Activated T-helper 1 cell treated with anti-CD3 and anti-CD28 coated beads, Interleukin-12 subunit alpha, Interleukin-12 subunit beta, Interleukin-2, Interleukin-4 antibody, amounts not matched to agents 30 ng/mL and 10 ng/mL and 1 ng/mL, durations not matched to agents 14 hours and 24 hours and 36 hours (primary cell): ENCODE measurements at regions not wholly inside any gene's neighbourhood (a gene's known extent, or its start where the extent isn't known, plus 50 kb on each side); places are given as distances from the start of the nearest gene placed in this dataset.

Source experiments
- DNase-seq: peaks from one replicate; pipeline ENCODE4 v3.0.0; 2021; ENCODE audit warnings: low spot score
- H3K27ac Mint-ChIP-seq: one replicate; pipeline ENCODE4 v1.8.0; 2021; ENCODE audit warnings: mild to moderate bottlenecking, mixed read lengths
- H3K27me3 Mint-ChIP-seq: one replicate; pipeline ENCODE4 v1.8.0; 2022; ENCODE audit warnings: mild to moderate bottlenecking, moderate library complexity, mixed read lengths; ENCODE audit not compliant: insufficient read depth
- H3K36me3 Mint-ChIP-seq: one replicate; pipeline ENCODE4 v1.8.0; 2021; ENCODE audit warnings: low read depth, mixed read lengths
- H3K4me1 Mint-ChIP-seq: one replicate; pipeline ENCODE4 v1.8.0; 2021; ENCODE audit warnings: low read depth, mixed read lengths
- H3K4me3 Mint-ChIP-seq: one replicate; pipeline ENCODE4 v1.8.0; 2021; ENCODE audit warnings: mild to moderate bottlenecking, moderate library complexity, mixed read lengths
- H3K9me3 Mint-ChIP-seq: one replicate; pipeline ENCODE4 v1.8.0; 2021; ENCODE audit warnings: mixed read lengths
- intact Hi-C: fragments of 100-400 bp; cut with micrococcal nuclease; formaldehyde crosslinking; loops from one replicate; pipeline ENCODE4 v1.15.1; 2024

DNA sequence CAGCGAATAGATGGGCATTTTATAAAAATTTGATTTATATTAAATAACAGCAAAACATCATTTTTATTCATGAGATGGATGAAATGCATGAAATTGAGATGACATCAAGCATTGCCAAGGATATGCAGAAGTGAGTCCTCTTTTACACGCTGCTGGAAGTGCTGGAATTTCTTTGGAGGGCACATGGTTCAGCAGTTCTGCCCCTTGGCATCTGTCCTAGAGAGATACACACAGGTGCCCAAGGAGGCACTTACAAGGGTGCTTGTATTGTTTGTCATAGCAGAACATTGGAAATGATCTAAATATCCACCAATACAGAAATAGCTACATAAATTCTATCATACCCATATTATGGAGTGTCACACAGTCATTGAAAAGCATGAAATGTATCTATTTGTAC, 441.1 kb upstream of the TMPO start:
- DNase-seq = no peak
- no peaks in the 10 kb centered on the region for H3K27me3 Mint-ChIP-seq
- H3K4me3 Mint-ChIP-seq = no peak overlapping the region
- no peaks in the 10 kb centered on the region for H3K4me1 Mint-ChIP-seq
- intact Hi-C loops = no loop called here
- no peaks in the 10 kb centered on the region for H3K36me3 Mint-ChIP-seq
- H3K9me3 Mint-ChIP-seq = no peaks in the 10 kb centered on the region
- no peak overlapping the region for H3K27ac Mint-ChIP-seq

DNA sequence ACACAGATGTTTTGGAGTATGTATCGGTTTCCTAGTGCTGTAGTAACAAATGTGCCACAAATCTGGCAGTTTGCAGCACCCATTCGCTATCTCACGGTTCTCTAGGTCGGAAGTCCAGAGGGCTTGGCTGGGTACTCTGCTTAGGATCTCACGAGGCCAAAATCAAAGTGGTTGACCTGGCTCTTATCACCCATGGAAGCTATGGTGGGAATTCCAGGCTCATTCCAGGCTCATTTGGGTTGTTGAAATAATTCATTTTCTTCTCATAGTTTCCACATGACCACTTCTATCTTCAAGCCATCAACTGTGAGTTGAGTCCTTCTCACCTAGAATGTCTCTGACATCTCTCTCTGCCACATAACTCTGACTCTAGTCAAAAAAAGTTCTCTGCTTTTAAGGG, 431.0 kb upstream of the TMPO start:
- DNase-seq = no peak
- intact Hi-C loops = no loop called here
- Mint-ChIP-seq H3K9me3 (no peaks in the 10 kb centered on the region), H3K36me3 (no peaks in the 10 kb centered on the region), H3K4me1 (no peaks in the 10 kb centered on the region), H3K27me3 (no peaks in the 10 kb centered on the region), H3K27ac (no peak overlapping the region), H3K4me3 (no peak overlapping the region)

DNA sequence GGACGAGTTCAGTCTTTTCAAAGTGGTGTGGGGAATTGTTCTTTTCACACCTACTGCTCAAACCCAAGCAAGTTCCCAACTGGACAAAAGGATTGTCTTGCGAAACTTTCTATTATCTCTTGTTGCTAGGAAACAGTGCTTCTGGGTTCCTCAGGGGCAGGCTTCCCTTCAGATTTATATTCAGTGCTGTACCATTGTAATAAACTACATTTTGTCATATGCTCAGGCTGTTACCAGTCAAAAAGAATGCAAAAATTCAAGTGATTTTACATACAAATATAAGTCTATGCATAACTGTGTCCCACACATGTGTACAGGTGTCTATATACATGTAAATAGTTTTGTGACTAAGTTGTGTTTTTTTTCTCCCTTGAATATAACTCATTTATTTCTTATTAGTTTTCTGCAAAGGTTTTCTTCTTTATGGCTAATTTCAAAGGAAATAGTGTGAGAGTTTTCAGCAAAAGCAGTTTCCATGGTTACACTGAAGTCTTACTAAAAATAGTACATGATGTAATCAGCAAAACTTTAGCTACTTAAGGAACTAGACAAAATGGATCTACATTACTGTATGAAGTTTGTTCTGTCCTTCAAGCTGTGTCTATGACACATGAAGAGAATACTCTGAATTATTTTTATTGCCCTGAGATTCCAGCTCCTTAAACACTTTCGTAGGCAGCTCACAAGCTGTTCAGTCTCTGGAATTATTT, 430.2 kb upstream of the TMPO start:
- no peak for DNase-seq
- H3K9me3 Mint-ChIP-seq = no peaks in the 10 kb centered on the region
- H3K4me3 Mint-ChIP-seq = no peak overlapping the region
- no peaks in the 10 kb centered on the region for H3K36me3 Mint-ChIP-seq
- no peaks in the 10 kb centered on the region for H3K4me1 Mint-ChIP-seq
- H3K27me3 Mint-ChIP-seq = no peaks in the 10 kb centered on the region
- no peak overlapping the region for H3K27ac Mint-ChIP-seq
- intact Hi-C loops = no loop called here

DNA sequence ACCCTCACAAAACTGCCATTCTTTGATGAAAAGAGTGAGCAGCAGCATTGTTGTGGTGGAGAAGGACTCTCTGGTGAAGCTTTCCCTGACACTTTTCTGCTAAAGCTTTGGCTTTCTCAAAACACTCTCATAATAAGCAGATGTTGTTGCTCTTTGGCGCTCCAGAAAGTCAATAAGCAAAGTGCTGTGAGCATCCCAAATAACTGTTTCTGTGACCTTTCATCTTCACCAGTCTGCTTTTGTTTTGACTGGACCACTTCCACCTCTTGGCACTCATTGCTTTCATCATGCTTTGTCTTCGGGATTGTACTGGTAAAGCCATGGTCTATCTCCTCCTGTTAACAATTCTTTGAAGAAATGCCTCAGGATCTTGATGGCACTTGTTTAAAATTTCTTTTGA, 424.7 kb upstream of the TMPO start:
- Mint-ChIP-seq H3K27ac (no peak overlapping the region), H3K36me3 (no peaks in the 10 kb centered on the region), H3K27me3 (peaks cover 2% of the 10 kb centered on the region), H3K4me3 (no peak overlapping the region), H3K4me1 (no peaks in the 10 kb centered on the region), H3K9me3 (no peaks in the 10 kb centered on the region)
- intact Hi-C loops = no loop called here
- no peak for DNase-seq

DNA sequence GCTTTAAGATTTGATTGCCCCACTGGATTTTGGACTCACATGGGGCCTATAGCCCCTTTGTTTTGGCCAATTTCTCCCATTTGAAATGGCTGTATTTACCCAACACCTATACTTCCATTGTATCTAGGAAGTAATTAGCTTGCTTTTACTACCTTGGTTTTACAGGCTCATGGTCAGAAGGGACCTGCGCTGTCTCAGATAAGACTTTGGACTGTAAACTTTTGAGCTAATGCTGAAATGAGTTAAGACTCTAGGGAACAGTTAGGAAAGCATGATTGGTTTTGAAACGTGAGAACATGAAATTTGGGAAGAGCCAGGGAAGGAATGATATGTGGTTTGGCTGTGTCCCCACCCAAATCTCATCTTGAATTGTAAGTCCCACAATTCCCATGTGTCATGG, 419.0 kb upstream of the TMPO start:
- DNase-seq = no peak

DNA sequence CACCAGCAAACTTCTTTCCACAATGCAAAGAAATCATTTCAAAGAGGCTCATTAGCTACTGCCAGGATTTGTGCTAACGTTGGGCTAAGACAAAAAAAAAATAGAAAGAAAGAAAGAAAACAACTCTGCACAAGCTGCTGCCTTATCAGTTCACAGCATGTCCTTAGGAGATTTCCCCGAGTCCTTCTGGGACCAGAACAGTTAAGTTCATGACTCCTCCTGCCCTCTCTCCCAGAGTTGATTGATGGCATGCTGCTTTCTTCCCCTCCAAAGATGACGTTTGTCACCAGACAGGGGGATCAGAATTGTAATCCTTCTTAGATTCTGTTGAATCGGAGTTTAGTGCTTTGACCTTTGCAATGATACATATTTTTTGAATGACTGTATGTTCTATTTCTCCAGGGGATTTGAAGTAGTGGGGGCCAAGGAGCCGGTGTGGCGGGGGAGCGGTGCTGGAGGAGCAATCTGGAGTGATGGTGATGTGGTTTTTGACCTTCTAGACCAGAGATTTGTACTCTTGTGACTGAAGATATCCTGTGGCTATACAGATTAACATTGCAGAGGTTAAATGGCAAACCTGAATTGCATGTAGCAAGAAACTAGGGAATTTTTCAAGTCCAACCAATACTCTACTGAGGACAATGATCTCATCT, 409.2 kb upstream of the TMPO start:
- Mint-ChIP-seq H3K27ac (no peak overlapping the region), H3K27me3 (peaks cover 2% of the 10 kb centered on the region), H3K36me3 (no peaks in the 10 kb centered on the region), H3K4me1 (no peaks in the 10 kb centered on the region), H3K9me3 (no peaks in the 10 kb centered on the region), H3K4me3 (no peak overlapping the region)
- DNase-seq = no peak
- intact Hi-C loops = no loop called here

More for the DNA sequence above, 419.0 kb upstream of the TMPO start:
- no peaks in the 10 kb centered on the region for H3K9me3 Mint-ChIP-seq
- intact Hi-C loops = no loop called here
- H3K27me3 Mint-ChIP-seq = peaks cover 2% of the 10 kb centered on the region
- no peaks in the 10 kb centered on the region for H3K36me3 Mint-ChIP-seq
- no peaks in the 10 kb centered on the region for H3K4me1 Mint-ChIP-seq
- H3K27ac Mint-ChIP-seq = no peak overlapping the region
- H3K4me3 Mint-ChIP-seq = no peak overlapping the region

DNA sequence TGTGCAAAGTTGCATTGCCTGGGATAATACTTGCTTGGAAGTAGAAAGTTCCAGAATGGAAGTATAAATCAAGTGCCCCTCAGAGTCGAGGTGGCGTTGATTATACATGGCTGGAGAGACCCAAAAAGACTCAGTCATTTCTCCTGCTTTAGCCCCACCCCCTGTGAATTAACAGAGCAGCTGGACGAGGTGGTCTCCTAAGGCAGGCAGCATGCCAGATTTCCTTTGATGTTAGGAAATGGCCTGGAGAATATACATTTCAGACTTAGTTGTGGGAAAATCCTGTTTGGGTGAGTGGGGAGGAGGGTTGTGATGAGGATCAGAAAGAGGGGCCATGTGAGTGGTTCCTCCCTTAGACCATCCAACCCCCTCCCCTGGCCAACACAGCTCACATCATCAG, 406.1 kb upstream of the TMPO start:
- peaks cover 2% of the 10 kb centered on the region for H3K27me3 Mint-ChIP-seq
- no peaks in the 10 kb centered on the region for H3K9me3 Mint-ChIP-seq
- H3K36me3 Mint-ChIP-seq = no peaks in the 10 kb centered on the region
- no peak overlapping the region for H3K4me3 Mint-ChIP-seq
- H3K4me1 Mint-ChIP-seq = no peaks in the 10 kb centered on the region
- intact Hi-C loops = no loop called here
- no peak overlapping the region for H3K27ac Mint-ChIP-seq
- DNase-seq = no peak

DNA sequence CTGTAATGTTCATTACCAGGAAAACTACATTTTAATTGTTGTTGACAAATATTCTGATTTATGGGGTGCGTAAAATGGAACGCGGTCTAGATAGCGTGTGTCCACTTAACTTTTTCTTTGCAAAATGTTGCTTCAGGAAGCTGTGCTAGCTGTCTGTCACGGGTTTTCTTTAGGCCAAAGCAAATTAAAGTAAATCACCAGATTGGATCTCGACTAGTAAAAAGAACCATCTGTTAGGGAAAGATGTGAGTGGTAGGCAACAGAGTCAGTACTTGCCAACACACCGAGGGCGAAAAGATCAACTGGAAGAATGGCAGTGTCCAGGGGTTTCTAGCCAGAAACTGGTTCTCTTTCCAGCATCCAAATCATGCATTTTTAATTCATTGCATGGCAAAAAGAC, 404.9 kb upstream of the TMPO start:
- Mint-ChIP-seq H3K4me1 (no peaks in the 10 kb centered on the region), H3K27ac (no peak overlapping the region), H3K4me3 (no peak overlapping the region), H3K27me3 (peaks cover 2% of the 10 kb centered on the region), H3K36me3 (no peaks in the 10 kb centered on the region), H3K9me3 (no peaks in the 10 kb centered on the region)
- intact Hi-C loops = no loop called here
- no peak for DNase-seq

DNA sequence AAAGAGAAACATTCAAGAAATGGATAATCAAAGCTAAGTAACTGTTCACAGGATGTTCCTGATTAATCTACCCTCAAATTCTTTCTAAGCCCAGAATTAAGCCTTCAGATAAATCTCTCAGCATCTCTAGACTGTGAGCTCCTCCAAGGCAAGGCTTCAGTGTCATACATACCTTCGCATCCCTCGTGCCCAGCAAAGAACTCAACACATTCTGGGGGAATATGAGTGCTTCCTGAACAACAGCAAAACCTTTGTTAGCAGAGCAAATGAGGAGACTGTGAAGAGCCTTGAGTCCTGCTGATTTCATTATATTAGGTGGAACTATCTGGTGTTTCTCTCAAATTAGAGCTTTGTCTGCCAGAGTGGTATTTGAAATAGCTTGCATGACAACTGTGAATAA, 401.8 kb upstream of the TMPO start:
- no peak overlapping the region for H3K27ac Mint-ChIP-seq
- intact Hi-C loops = no loop called here
- H3K27me3 Mint-ChIP-seq = no peaks in the 10 kb centered on the region
- DNase-seq = no peak
- no peaks in the 10 kb centered on the region for H3K36me3 Mint-ChIP-seq
- no peak overlapping the region for H3K4me3 Mint-ChIP-seq
- H3K4me1 Mint-ChIP-seq = no peaks in the 10 kb centered on the region
- H3K9me3 Mint-ChIP-seq = no peaks in the 10 kb centered on the region

DNA sequence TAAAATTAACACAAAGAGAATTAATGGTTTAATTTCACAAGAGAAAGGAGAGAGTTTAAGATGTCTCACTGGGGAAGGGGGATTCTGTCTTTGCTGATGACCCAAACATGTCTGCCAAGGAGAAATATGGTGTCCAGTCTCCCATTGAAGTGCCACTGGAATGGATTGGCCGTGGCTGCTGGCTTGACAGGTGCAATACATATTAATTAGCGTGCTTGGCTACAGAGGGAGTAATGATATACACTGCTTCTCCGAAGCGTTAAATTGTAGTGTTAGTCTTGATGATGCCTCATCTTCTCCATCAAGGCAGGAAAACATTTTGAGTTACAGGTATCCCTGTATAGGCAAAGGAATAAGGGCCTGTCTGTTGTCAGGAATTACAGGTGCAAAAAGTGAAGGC, 393.4 kb upstream of the TMPO start:
- Mint-ChIP-seq H3K4me3 (no peak overlapping the region), H3K4me1 (no peaks in the 10 kb centered on the region), H3K27ac (no peak overlapping the region), H3K36me3 (no peaks in the 10 kb centered on the region), H3K27me3 (no peaks in the 10 kb centered on the region), H3K9me3 (no peaks in the 10 kb centered on the region)
- intact Hi-C loops = no loop called here
- no peak for DNase-seq

DNA sequence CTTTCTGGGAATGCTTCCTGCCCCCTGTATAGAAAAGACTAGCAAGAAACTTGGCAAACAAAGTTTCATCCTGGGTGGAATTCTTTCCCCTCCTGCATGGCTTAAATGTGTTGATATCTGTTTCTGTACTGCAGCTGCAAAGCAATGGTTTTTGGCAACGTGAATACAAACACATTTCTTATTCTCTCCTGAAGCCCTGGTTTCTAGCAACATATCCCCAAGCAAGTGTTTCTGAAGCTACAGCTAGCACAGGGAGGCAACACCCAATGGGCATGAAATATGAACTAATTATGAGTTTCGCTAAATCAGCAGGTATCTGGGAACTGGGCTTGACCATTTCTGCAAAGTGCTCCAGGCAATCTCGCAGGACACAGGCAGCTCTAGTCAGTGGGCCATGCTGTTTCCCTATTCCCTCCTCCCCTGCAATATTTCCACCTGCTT, 392.3 kb upstream of the TMPO start:
- H3K27ac Mint-ChIP-seq = no peak overlapping the region
- no peaks in the 10 kb centered on the region for H3K4me1 Mint-ChIP-seq
- H3K4me3 Mint-ChIP-seq = no peak overlapping the region
- peaks cover 4% of the 10 kb centered on the region for H3K27me3 Mint-ChIP-seq
- DNase-seq = no peak
- no peaks in the 10 kb centered on the region for H3K36me3 Mint-ChIP-seq
- H3K9me3 Mint-ChIP-seq = no peaks in the 10 kb centered on the region
- intact Hi-C loops = no loop called here

DNA sequence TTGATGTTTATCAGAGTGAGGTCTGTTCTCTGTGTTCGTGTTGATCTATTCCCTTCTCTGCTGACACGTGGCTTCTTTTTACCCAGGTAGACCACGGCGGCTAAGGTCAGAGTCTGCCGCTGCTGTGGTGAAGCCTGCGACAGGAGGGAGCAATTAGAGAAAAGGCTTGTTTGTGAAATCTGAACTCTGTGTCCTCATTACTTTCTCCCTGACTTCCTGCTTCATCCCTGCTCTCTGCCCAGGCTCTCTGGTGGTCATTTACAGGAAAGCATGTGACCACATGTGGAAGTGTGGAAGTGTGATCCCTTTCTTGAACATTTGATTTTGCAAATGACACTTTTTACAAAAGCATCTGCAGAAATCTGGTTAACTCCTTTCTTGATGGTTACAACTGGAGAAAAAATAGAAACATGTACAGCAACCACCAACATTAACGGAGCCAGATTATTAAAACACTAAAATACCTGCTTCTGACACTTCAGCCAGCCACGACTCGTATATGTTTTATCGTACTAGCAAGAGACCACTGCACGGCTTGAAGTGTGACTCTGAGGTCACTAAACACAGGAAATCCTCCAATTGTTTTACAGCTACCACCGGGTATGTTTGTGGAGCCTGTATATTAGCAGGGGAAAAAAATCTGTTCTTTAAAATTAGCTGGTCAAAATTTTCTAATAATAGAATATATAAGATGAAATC, 388.6 kb upstream of the TMPO start:
- Mint-ChIP-seq H3K27me3 (peaks cover 4% of the 10 kb centered on the region), H3K9me3 (no peaks in the 10 kb centered on the region), H3K27ac (no peak overlapping the region), H3K4me1 (no peaks in the 10 kb centered on the region), H3K4me3 (no peak overlapping the region), H3K36me3 (no peaks in the 10 kb centered on the region)
- no peak for DNase-seq
- intact Hi-C loops = no loop called here

DNA sequence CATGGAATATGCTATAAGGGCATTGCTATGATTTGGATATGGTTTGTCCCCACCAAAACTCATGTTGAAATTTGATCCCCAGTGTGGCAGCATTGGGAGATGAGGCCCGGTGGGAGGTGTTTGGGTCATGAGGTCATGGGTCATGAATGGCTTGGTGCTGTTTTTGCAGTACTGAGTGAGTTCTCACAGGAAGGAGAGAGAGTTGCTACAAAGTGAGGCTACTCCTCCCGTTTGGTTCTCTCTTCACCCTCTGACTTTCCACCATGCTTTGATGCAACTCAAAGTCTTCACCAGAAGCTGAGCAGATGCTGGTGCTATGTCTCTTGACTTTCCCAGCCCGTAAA, 388.1 kb upstream of the TMPO start:
- DNase-seq = no peak
- no peak overlapping the region for H3K4me3 Mint-ChIP-seq
- no peaks in the 10 kb centered on the region for H3K4me1 Mint-ChIP-seq
- intact Hi-C loops = no loop called here
- no peak overlapping the region for H3K27ac Mint-ChIP-seq
- H3K9me3 Mint-ChIP-seq = no peaks in the 10 kb centered on the region
- H3K27me3 Mint-ChIP-seq = peaks cover 4% of the 10 kb centered on the region
- H3K36me3 Mint-ChIP-seq = no peaks in the 10 kb centered on the region
